ENCODE measurements at regions not wholly inside any gene's neighbourhood (a gene's known extent, or its start where the extent isn't known, plus 50 kb on each side); places are given as distances from the start of the nearest gene placed in this dataset.

DNA sequence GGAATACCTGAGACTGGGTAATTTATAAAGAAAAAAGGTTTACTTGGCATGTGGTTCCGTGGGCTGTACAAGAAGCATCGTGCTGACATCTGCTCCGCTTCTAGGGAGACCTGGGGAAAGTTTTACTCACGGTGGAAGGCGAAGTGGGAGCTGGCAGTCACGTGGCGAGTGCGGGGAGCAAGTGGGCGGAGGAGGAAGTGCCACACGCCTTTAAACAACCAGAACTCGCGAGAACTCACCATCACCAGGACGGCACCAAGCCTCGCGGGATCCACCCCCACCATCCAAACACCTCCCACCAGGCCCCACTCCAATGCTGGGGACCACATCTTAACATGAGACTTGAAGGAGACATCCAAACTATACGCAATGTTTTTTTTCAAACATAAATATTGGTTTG is 406.2 kb upstream of the IRX4 start:
- DNase-seq (ENCODE audit: low read depth): no peak

DNA sequence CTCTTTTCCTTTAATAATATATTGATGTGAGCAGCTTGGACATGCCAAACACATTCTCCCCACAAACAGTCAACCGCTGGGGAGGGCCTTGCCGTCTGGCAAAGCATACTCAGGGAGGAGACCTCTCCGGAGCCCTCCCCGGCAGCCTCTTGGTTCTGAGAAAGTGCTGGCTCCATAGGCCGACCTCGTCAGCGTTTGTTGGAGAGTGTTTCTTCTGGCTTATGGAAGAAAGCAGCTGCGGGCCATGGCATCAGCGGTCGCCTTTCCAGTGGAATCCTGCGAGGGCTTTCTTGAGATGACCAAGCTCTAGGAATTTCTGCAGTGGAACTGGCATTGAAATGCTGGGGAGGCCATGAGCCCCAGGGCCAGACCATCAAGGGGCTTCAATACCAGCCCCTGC is 405.7 kb upstream of the IRX4 start:
- no peak for DNase-seq (ENCODE audit: low read depth)

DNA sequence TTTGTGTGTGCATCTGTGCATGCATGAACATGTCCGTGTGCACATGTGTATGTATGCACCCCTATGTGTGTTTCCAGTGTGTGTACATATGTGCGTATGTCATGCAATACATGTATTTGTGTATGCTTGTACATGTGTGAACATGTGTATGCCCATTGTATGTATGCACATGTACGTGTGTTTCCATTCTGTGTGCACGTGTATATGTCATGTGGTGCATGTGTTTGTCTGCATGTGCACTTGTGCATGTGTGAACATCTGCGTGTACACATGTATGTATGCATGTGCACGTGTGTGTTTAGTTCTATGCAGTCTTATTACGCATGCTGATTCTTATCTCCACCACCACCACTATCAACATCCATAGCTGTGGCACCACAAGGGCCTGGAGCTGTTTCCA is 403.5 kb upstream of the IRX4 start:
- no peak for DNase-seq (ENCODE audit: low read depth)

DNA sequence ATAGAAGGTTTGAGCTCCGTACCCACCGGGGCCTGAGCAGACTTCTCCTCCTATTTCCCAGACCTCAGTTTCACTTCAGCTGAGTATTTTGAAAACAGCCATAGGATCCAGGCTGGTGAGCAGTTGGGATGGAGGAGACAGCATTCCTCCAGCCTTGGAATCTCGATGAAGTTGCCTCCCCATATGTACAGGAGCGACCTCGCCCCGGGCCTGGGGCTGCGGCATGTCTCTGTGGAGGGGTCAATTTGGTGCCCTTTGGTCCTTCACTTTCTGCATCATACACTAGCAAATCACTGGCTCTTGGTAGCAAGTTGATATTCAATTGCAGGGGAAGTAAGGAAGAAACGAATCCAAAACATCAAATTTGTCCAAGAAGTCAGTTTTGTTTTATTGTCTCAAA is 402.0 kb upstream of the IRX4 start:
- no peak for DNase-seq (ENCODE audit: low read depth)

DNA sequence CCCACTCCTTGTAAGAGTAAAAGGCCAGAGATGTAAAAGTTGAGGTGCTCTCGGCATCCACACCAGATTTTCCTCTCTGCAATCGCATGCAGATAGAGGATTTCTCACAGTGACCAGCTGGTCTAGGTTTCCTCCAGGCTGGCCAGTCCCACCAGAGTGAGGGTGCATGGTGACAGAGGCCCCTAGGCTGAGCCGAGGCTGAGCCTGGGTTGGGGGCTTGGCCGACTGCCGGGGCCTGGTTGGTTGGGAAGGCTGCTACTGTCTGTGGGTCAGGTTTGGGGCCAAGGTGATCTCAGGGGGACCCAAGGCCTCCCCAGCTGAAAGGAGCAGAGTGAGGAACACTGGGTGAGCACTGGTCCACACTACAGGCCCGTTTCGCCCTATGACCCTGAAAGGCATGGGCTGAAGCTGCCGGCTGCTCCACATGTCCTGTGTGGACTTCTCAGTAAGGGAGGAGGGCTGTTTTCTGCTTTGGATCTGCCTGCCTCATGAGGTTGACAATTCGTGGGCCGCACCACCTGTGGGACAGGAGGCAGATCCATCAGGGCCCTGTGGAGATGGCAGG is 400.8 kb upstream of the IRX4 start:
- DNase-seq (ENCODE audit: low read depth): no peak

DNA sequence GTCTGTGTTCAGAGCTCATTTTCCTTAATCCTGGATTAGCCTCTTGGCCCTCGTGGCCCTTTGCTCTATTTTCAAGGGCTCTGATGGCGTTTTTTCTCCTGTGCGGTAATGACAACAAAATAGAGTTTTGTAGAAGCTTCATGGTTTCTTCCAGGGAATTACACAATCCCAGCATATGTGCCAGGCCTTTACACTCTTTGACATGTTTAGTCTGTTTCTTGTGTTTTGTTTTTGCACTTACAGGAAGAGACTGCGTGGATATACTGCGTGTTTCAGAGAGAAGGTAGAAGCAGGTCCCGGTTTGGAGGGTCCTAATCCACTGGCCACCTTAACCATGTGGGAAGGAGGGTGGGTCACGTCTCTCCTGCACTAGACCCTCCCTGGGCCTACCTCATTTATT is 400.2 kb upstream of the IRX4 start:
- no peak for DNase-seq (ENCODE audit: low read depth)

DNA sequence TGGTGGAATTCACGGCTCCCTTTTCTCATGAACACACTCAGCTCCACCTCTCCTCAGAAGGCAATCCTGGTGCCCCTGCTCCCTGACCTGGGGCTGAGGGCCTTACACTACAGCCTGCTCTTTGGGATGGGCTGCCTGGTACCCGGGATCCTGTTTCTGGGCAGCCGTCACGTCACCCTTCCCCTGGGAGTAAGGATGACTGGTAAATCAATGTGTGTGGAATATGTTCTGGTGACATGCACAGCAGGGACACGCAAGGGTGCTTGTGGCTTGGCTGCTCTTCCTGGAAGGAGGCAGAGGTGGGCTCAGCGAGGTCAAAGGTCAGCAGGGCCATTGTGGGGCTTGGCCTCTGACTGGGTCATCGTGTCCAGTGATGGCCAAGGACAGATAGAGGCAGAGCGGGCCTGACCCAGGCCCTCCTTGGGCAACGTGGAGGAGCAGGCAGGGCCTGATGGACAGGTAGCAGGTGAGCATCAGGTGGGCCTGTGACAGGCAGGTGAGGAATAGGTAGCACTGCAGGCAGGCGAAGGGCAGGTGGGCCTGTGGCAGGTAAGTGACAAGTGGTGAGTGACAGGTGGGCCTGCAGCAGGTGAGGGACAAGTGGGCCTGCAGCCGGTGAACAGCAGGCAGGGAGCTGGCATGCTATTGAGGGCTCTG is 399.4 kb upstream of the IRX4 start:
- no peak for DNase-seq (ENCODE audit: low read depth)

DNA sequence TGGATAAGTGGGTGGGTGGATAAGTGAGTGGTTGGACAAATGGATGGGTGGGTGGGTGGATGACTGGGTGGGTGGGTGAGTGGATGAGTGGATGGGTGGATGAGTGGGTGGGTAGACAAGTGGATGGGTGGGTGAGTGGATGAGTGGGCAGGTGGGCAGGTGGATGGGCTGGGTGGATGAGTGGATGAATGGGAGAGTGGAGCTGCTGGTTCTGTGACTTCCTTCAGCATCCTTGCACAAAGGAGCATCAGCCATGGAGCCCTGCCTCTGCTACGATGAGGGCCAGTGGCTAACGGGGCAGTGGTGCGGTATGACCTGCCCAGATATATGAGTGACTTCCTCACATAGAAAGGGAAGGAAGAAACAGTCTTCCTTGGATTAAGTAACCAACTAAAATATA is 398.7 kb upstream of the IRX4 start:
- no peak for DNase-seq (ENCODE audit: low read depth)

DNA sequence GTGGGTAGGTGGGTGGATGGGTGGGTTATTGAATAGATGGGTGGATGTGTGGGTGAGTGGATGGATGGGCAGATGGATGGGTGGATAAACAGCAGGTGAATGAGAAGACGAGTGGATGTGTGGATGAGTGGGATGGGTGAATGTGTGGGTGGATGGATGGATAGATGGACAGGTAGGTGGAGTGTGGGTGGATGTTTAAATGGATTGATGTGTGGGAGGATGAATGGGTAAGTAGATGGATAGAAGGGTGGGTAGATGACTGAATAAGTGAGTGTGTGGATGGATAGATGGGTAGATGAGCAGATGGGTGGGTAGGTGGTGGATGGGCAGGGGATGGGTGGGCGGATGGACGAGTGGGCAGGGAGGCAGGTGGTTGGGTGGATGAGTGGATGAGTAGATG is 397.6 kb upstream of the IRX4 start:
- DNase-seq (ENCODE audit: low read depth): no peak

DNA sequence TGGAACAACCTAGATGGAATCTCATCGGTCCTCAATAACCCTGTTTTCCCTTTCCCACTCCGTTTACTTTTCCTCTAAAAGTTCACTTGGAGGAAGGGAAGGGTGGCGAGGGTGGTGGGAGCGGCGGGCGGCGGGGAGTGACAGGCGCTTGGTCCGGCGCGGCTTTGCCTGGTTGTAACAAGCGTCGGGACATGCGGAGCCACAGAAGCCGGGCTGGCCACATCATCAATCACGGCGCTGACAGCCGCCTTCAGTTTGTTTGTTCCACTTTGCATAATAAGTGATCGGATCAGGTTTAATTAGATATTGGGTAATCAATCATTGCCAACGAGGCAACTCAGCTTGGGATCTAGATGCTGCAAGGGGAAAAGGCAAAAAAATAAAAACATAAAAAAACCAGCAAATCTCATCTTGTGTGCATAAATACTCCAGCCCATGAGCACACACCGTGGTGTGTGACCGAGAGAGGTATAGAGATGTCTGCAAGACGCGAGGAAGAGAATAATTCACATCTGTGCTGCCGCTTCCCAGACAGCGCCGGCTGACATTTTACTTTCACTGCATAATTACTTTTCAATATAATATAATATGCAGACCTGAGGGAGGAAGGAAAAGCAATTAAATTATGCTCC is 396.2 kb upstream of the IRX4 start:
- no peak for DNase-seq (ENCODE audit: low read depth)

DNA sequence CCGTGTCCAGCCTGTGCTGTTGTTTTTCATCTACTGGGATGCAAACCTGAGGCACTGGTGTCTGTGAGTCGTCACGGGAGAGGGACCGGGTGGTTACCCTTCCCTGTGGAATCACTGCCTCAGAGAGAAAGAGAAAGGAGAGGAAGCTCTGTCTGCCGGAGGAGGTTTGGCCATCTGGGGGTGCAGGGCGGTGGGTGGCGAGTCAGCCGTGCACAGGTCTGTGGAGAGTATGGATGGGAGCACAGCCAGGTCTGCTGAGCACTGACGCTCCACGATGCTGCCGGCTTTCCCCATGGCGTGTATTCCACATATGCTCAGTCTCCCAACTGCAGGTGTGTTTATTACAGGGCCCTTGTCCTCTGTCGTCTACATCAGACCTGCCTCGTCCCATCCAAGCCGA is 395.2 kb upstream of the IRX4 start:
- DNase-seq (ENCODE audit: low read depth): no peak

DNA sequence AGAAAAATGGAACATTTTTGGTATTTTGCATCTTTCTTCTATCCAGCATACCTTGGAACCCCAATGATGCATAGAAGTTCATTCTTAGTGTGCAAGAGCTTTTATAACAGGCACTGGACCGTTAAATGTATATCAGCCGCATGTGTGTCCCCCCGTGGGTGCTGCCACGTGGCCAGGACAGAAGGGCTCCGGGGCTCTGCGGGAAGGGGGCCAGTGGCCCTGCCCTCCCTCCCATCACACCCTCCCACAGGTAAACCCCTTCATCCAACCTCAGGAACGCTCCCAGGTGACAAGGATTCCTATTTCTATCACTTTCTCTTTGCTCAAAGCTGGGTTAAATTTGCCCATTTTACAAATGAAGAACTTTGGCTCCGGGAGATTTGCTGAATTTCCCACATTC is 393.4 kb upstream of the IRX4 start:
- DNase-seq (ENCODE audit: low read depth): no peak

DNA sequence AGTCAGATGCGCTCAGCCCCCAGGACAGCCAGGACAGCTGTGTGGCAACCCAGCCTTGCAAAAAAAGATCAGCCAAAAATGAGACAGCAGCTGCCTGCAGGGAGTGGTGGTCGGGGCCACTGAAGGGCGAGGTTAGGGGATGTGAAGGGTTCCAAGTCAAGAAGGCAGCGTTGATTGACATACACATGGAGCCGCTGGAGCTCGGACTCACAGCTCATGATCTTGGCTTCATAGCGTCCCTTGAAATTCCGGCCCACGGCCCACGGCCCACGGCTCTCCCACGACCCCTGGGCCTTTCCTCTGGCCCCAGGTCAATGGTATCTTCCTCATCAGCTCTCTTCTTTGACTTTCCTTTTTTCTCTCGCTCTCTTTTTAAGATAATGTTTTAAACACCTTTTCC is 390.0 kb upstream of the IRX4 start:
- no peak for DNase-seq (ENCODE audit: low read depth)

DNA sequence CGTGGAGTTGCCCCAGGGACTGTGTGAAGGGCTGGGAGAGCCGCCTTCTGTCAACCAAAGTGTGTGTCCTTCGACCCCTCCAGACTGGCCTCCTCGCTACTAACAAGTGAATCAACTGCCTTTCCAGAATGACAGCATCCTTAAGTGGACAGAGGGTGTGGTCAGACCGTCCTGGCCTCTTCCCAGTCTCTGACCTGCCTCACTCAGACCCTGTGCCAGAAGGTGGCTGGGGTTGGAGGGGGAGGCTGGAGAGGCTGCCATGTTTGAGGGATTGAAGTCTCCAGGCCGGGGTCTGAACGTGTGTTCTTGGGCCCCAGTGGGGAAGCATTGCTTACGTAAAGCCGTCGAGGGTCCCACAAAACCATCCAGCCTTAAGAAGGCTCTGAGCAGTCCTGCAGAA is 389.3 kb upstream of the IRX4 start:
- DNase-seq (ENCODE audit: low read depth): no peak

DNA sequence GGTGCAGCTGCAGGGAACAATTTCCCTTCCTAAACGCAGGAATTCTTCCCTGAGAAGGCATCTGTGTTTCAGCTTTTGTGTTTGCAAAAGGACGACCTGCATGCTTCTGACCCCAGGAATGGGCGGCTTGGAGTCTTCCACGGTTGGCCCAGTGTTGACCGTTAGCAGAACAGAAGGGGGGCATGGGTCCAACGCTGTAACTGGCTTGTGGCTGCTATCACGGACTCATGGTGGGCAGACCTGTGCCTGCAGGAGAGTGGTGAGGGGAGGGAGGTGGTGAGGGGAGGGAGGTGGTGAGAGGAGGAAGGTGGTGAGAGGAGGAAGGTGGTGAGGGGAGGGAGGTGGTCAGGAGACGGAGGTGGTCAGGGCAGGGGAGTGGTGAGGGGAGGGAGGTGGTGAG is 388.6 kb upstream of the IRX4 start:
- DNase-seq (ENCODE audit: low read depth): no peak

DNA sequence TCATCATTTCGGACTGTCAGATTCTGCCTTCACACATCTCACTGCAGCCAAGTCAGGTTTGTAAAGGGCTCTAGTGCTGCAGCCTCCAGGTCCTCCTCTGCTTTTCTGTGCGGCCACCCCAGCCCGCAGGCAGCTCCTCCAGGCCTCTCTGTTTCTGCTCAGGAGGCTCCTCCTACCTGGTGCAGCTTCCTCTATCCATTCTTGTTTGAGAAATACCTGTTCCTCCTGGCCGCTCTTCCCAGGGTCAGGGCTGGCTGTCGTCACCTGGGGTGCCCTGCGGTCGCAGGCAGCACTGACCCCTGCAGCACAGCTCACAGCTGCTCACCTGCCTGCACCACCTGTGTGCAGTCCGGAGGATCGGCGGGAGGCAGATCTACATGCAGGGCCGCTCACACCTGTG is 387.7 kb upstream of the IRX4 start:
- no peak for DNase-seq (ENCODE audit: low read depth)

DNA sequence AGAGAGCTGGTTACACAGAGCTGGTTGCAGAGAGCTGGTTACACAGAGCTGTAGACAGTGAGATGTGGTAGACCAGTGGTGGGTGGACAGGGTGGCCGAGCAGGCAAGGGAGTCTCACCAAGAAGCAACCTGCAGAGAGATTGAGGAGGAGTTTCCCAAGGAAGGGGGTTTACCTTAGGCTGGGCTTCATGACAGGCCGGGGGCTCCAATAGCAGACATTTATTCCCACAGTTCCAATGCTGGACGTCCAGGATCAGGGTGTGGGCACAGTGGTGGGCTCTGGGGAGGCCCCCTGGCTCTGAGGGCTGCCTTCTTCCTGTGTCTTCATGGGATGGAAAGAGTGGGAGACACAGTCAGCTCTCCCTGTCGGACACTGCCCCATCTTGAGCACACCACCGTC is 386.9 kb upstream of the IRX4 start:
- no peak for DNase-seq (ENCODE audit: low read depth)

DNA sequence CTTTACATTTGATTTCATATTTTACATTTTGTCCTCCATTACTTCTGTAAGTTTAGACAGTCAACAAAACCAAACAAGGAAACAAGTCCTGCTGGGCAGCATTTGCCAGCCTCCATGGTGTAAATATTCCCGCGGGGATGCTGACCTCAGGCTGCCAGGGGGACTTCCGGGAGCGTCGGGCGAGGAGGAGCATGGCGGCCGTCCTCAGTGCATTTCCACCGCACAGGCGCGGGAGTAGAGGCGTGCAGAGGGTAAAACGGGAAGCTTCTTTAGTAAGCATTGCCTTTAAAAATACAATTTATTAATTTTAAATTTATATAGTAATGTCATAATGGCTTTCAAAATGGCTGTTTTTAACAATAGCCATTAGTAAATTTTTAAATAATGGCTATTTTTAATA is 385.3 kb upstream of the IRX4 start:
- no peak for DNase-seq (ENCODE audit: low read depth)

DNA sequence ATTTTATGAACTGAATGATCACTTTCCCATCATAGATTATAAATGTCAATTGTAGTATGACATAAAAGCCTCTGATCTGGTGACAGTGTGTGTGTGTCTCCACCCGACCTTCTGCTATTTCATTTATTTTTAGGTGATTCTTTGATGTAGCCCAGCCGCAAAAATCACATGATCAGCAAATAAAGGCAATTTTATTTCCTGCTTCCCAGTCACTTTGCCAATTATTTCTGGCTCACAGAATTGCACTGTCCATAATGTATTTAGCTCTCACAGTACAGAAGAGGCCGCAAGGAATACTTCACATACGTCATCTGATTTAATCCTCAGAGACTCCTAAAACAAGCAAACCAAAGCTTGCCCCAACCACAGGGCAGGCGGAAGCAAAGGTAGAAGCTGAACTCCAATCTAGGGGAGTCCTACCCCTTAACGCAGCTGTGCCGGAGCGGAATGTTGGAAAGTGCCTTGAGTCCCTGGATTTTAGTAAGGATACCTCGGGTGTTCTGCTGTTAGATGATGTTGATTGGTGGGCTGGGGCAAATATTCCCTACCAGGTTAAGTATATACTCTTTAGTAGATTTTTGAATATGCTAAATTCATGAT is 384.0 kb upstream of the IRX4 start:
- DNase-seq (ENCODE audit: low read depth): no peak

DNA sequence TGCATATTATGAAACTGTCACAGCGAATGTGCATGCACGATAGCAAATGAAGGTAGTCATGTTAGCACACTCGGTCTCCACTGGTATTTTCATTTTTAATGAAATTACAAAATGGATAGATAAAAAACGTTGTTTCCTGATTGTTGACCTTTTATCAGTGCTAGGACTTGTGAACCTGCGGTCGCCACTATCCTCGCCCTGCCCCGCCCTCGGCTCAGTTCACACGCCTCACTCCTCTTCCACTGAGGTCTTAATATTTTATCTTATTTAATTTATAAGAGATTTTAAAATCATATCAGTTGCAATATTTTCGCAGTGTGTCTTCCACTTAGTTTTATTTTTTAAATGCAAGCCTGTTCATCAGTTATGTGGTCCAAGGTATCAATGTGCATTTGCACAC is 382.6 kb upstream of the IRX4 start:
- DNase-seq (ENCODE audit: low read depth): no peak

DNA sequence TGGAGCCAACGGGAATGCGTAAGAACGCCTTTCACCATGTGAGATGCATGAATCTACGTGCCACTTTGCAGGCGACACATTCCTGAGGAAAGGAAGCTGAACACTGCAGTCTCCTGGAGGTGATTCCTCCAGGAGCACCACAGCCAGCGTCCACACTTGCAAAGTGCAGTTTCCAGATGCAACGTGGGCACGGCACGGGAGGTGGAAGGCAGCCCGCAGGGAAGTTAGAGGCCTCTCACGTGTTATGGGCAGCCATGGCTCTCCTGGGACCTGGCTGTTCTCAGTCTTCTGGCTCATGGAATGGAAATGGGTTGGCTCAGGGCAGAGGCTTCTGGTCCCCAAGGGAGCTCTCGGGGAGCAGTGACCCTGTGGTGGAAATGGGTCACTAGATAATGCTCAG is 381.0 kb upstream of the IRX4 start:
- DNase-seq (ENCODE audit: low read depth): no peak

DNA sequence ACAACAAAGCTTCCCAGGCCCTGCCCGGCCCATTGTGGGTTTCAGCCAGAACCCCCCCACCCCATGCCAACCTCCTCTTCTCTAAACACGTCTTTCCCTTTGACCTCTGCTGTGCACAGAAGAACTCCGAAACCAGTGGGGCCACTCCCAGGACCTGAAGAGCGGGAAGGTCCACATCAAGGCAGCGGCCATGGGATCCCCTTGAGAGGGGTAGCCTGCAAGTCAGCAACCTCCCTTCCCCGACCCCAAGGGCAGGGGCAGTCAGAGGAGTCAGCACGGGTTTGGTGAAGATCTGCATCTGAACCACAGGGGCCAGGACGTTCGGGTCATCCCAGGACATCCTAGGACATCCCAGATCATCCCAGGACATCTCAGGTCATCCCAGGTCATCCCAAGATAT is 379.9 kb upstream of the IRX4 start:
- DNase-seq (ENCODE audit: low read depth): no peak

DNA sequence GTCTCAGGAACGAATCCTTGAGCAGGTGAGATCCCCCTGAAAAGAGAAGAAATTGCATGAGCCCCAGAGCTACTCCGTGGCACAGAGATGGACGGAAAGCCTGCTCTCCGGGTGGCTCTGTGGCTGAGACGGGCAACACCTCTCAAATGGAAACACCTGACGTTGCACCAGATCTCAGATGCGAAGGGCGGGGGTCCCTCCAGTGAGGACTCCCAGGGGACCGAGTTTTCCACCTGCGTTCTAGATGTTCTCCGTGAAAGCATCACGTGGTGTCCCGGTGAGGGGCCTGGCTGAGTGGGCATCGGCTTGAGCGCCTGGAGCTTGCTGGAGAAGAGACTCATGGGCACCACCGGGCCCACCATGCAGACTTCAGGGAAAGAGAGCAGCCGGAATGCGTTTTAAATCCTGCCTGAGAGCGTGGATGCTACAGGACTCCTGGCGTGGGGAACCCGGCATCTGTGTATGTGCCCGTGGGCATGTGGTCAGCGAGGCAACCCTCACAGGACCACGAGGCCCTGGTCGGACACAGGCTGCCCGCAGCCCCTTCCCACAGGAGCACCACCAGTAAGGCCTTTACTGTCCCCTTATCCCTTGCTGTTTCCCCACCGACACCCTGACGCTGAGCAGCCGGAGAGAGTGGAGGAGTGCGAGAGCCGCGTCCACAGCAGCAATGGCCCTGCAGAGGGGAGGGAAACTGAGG is 378.4 kb upstream of the IRX4 start:
- no peak for DNase-seq (ENCODE audit: low read depth)

Measured in activated T-cell treated with anti-CD3 and anti-CD28 coated beads for 1 hour (primary cell).